MM.1S (cell line): ENCODE measurements at regions not wholly inside any gene's neighbourhood (a gene's known extent, or its start where the extent isn't known, plus 50 kb on each side); places are given as distances from the start of the nearest gene placed in this dataset.

Source experiments
- DNase-seq: peaks from one replicate; pipeline ENCODE4 v3.0.0-alpha.2; 2015
- H2AFZ ChIP-seq: fragments of 300-600 bp; sonication (generic); 2 replicates; pipeline ENCODE4 v1.6.0; 2016; ENCODE audit warnings: antibody characterized with exemption, low read length
- H3F3A ChIP-seq: fragments of 300-600 bp; sonication (generic); 2 replicates; pipeline ENCODE4 v1.6.1; 2016; ENCODE audit warnings: mild to moderate bottlenecking, antibody characterized with exemption, low read length, moderate library complexity, mixed read lengths; ENCODE audit not compliant: insufficient read depth
- H3K27ac ChIP-seq: fragments of 300-600 bp; sonication (generic); 2 replicates; pipeline ENCODE4 v1.5.1; 2016; ENCODE audit warnings: mild to moderate bottlenecking, low read length
- H3K27me3 ChIP-seq: fragments of 300-600 bp; sonication (generic); replicated peaks from 2 replicates; pipeline ENCODE4 v1.6.0; 2016; ENCODE audit warnings: low read length; ENCODE audit not compliant: insufficient read depth
- H3K36me3 ChIP-seq: fragments of 300-600 bp; sonication (generic); replicated peaks from 2 replicates; pipeline ENCODE4 v1.6.1; 2016; ENCODE audit warnings: mild to moderate bottlenecking, low read length, mixed read lengths; ENCODE audit not compliant: insufficient read depth
- H3K4me1 ChIP-seq: fragments of 300-600 bp; sonication (generic); 2 replicates; pipeline ENCODE4 v1.6.1; 2016; ENCODE audit warnings: low read length, mixed read lengths
- H3K4me2 ChIP-seq: fragments of 300-600 bp; sonication (generic); 2 replicates; pipeline ENCODE4 v1.6.0; 2016; ENCODE audit warnings: low read depth, low read length
- H3K4me3 ChIP-seq: fragments of 300-600 bp; sonication (generic); 2 replicates; pipeline ENCODE4 v1.5.1; 2016; ENCODE audit warnings: low read length, mixed read lengths
- H3K79me2 ChIP-seq: fragments of 300-600 bp; sonication (generic); 2 replicates; pipeline ENCODE4 v1.6.1; 2016; ENCODE audit warnings: mixed run types, low read length, mixed read lengths
- H3K9ac ChIP-seq: fragments of 300-600 bp; sonication (generic); 2 replicates; pipeline ENCODE4 v1.6.1; 2016; ENCODE audit warnings: low read length, mixed read lengths
- H3K9me2 ChIP-seq: fragments of 300-600 bp; sonication (generic); replicated peaks from 2 replicates; pipeline ENCODE4 v1.6.1; 2016; ENCODE audit warnings: mild to moderate bottlenecking, low read length, mixed read lengths; ENCODE audit not compliant: insufficient read depth
- H3K9me3 ChIP-seq: fragments of 300-600 bp; sonication (generic); replicated peaks from 2 replicates; pipeline ENCODE4 v1.6.1; 2016; ENCODE audit warnings: mild to moderate bottlenecking, low read length, mixed read lengths; ENCODE audit not compliant: insufficient read depth
- H4K20me1 ChIP-seq: fragments of 300-600 bp; sonication (generic); 2 replicates; pipeline ENCODE4 v1.6.1; 2016; ENCODE audit warnings: mild to moderate bottlenecking, low read length, moderate library complexity, mixed read lengths; ENCODE audit not compliant: insufficient read depth
- CTCF ChIP-seq: fragments of 300-600 bp; sonication (generic); IDR thresholded peaks from 2 replicates; pipeline ENCODE4 v1.5.1; 2016; ENCODE audit warnings: antibody characterized with exemption, low read length, mixed read lengths
- EZH2 ChIP-seq: fragments of 300-600 bp; sonication (generic); optimal IDR thresholded peaks from 2 replicates; pipeline ENCODE3; 2017; ENCODE audit warnings: low read depth, mild to moderate bottlenecking, antibody characterized with exemption, low read length, mixed read lengths
- EZH2phosphoT487 ChIP-seq: fragments of 300-600 bp; sonication (generic); IDR thresholded peaks from 2 replicates; pipeline ENCODE4 v1.6.1; 2018; ENCODE audit warnings: antibody characterized with exemption, low read length

DNA sequence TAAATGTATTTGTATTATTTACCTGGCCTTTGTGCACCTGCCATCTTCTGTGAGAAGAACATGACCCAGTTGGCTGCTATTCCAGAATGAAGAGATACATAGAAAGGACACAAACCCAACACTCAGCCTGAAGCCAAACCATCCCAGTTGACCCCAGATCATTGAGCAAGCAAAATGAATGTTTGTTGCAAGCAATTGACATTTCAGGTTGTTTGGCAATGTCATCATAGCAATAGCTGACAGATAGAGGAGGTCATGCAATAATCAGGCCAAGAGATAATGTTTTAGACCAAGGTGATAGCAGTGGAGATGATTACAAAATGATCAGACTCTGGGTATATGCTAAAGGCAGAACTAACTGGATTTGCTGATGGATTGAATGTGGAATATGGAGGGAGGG lies 71.2 kb upstream of the TMEM164 start:
- no peak overlapping the region for H3K4me3 ChIP-seq
- no peak overlapping the region for H3K9ac ChIP-seq
- H3K9me3 ChIP-seq = no peaks in the 10 kb centered on the region
- no peaks in the 10 kb centered on the region for H3K9me2 ChIP-seq
- peaks cover 14% of the 10 kb centered on the region for H3F3A ChIP-seq
- no peaks in the 10 kb centered on the region for H3K79me2 ChIP-seq
- H3K4me2 ChIP-seq = no peak overlapping the region
- H3K36me3 ChIP-seq = no peaks in the 10 kb centered on the region
- no peak overlapping the region for H2AFZ ChIP-seq
- H3K27ac ChIP-seq = no peak overlapping the region
- TF ChIP-seq CTCF = no peak
- TF ChIP-seq EZH2phosphoT487 = no peak
- TF ChIP-seq EZH2 = no peak
- H4K20me1 ChIP-seq = no peaks in the 10 kb centered on the region
- peaks cover 27% of the 10 kb centered on the region for H3K4me1 ChIP-seq
- H3K27me3 ChIP-seq = no peaks in the 10 kb centered on the region
- no peak for DNase-seq

DNA sequence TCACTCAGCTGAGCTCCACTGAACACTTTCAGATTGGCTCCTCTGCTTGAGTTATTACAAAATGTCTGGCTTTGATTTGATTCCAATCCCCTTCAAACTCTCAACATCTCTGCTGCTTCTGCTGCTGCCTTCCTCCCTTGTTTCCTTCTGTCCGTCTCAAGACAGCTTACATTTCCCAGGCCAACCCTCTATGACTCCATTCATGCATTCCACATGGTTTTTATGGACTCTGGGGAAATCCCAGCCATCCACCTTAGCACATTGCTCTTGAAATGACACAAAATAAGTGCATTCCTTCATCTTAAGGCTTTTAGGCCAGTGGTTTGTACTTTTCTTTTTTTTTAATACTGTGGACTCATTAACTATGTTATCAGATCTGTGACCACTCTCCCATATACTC lies 68.5 kb upstream of the TMEM164 start:
- Histone ChIP-seq H3K9me3 (no peaks in the 10 kb centered on the region), H3K4me1 (0 out of 2 replicates have a peak, but pooled peaks cover 4% of the 10 kb centered on the region), H3K27me3 (no peaks in the 10 kb centered on the region), H3F3A (no peaks in the 10 kb centered on the region), H3K27ac (no peak overlapping the region), H3K9ac (no peak overlapping the region), H3K9me2 (no peaks in the 10 kb centered on the region), H4K20me1 (no peaks in the 10 kb centered on the region), H3K4me2 (no peak overlapping the region), H2AFZ (no peak overlapping the region), H3K4me3 (no peak overlapping the region), H3K79me2 (no peaks in the 10 kb centered on the region), H3K36me3 (no peaks in the 10 kb centered on the region)
- TF ChIP-seq CTCF (no peak), EZH2phosphoT487 (no peak), EZH2 (no peak)
- no peak for DNase-seq

- Histone ChIP-seq H3K9me2 (no peaks in the 10 kb centered on the region), H3K4me2 (no peak overlapping the region), H3K9ac (no peak overlapping the region), H3F3A (no peaks in the 10 kb centered on the region), H3K36me3 (no peaks in the 10 kb centered on the region), H3K9me3 (no peaks in the 10 kb centered on the region), H3K27me3 (no peaks in the 10 kb centered on the region), H3K27ac (no peak overlapping the region), H3K4me3 (no peak overlapping the region), H4K20me1 (no peaks in the 10 kb centered on the region), H2AFZ (no peak overlapping the region), H3K4me1 (0 out of 2 replicates have a peak, but pooled peaks cover 4% of the 10 kb centered on the region), H3K79me2 (no peaks in the 10 kb centered on the region)
- DNase-seq = no peak
- no peak for TF ChIP-seq EZH2phosphoT487
- TF ChIP-seq EZH2 = no peak
- no peak for TF ChIP-seq CTCF
Observed at GRCh38 chrX:109934935-109935334, 68.0 kb upstream of the TMEM164 start.
